Islet precursor cell (in vitro differentiated cells): ENCODE measurements at regions not wholly inside any gene's neighbourhood (a gene's known extent, or its start where the extent isn't known, plus 50 kb on each side); places are given as distances from the start of the nearest gene placed in this dataset.

ENCODE experiments used
- DNase-seq: peaks from one replicate; pipeline ENCODE4 v3.0.0-alpha.2; 2018

GRCh38 chr4:144202081-144202480, 61.6 kb upstream of the GYPA start:
- no peak for DNase-seq

- DNase-seq: no peak
Measured at GRCh38 chr4:144203155-144203554, 62.6 kb upstream of the GYPA start.

- DNase-seq: no peak
Measured at GRCh38 chr4:144204431-144204830, 63.9 kb upstream of the GYPA start.

- no peak for DNase-seq
Measured at GRCh38 chr4:144206711-144207110, 66.2 kb upstream of the GYPA start.

- no peak for DNase-seq
Measured at GRCh38 chr4:144208074-144208473, 67.6 kb upstream of the GYPA start.

- no peak for DNase-seq
Measured at GRCh38 chr4:144209491-144209890, 69.0 kb upstream of the GYPA start.

- DNase-seq: no peak
Measured at GRCh38 chr4:144213371-144213770, 72.9 kb upstream of the GYPA start.

- DNase-seq: no peak
Measured at GRCh38 chr4:144223149-144223548, 82.6 kb upstream of the GYPA start.

- no peak for DNase-seq
Measured at GRCh38 chr4:144223661-144224060, 83.1 kb upstream of the GYPA start.

- no peak for DNase-seq
Measured at GRCh38 chr4:144259285-144259684, 118.8 kb upstream of the GYPA start.

GRCh38 chr4:144267084-144267483, 126.6 kb upstream of the GYPA start:
- no peak for DNase-seq

GRCh38 chr4:144280688-144281087, 140.2 kb upstream of the GYPA start:
- no peak for DNase-seq

GRCh38 chr4:144283526-144283925, 143.0 kb upstream of the GYPA start:
- DNase-seq: no peak

GRCh38 chr4:144284026-144284425, 143.5 kb upstream of the GYPA start:
- no peak for DNase-seq

- no peak for DNase-seq
Measured at GRCh38 chr4:144288011-144288903, 147.7 kb upstream of the GYPA start.

- DNase-seq: no peak
Measured at GRCh38 chr4:144289667-144290428, 149.3 kb upstream of the GYPA start.

- no peak for DNase-seq
Measured at GRCh38 chr4:144291164-144291563, 150.6 kb upstream of the GYPA start.

GRCh38 chr4:144294211-144294610, 153.7 kb upstream of the GYPA start:
- DNase-seq: no peak

- DNase-seq: no peak
Measured at GRCh38 chr4:144295286-144295995, 154.9 kb upstream of the GYPA start.

GRCh38 chr4:144296941-144297340, 156.4 kb upstream of the GYPA start:
- DNase-seq: no peak

- no peak for DNase-seq
Measured at GRCh38 chr4:144298519-144298918, 158.0 kb upstream of the GYPA start.

GRCh38 chr4:144300616-144301015, 160.1 kb upstream of the GYPA start:
- no peak for DNase-seq

- no peak for DNase-seq
Measured at GRCh38 chr4:144302704-144303536, 162.4 kb upstream of the GYPA start.
